NCI-H1048 (cell line): ENCODE measurements at regions not wholly inside any gene's neighbourhood (a gene's known extent, or its start where the extent isn't known, plus 50 kb on each side); places are given as distances from the start of the nearest gene placed in this dataset.

Experiments
- DNase-seq: peaks from one replicate; lab custom pipeline; 2025; lab: John Stamatoyannopoulos, UW

- DNase-seq: no peak
Measured at GRCh38 chr11:115848080-115848479, 343.9 kb upstream of the CADM1 start.

- DNase-seq: no peak
Measured at GRCh38 chr11:115845872-115846271, 341.7 kb upstream of the CADM1 start.

- no peak for DNase-seq
Measured at GRCh38 chr11:115843685-115844084, 339.5 kb upstream of the CADM1 start.

- no peak for DNase-seq
Measured at GRCh38 chr11:115843111-115843510, 338.9 kb upstream of the CADM1 start.

GRCh38 chr11:115820026-115820425, 315.8 kb upstream of the CADM1 start:
- DNase-seq: no peak

- no peak for DNase-seq
Measured at GRCh38 chr11:115819014-115819413, 314.8 kb upstream of the CADM1 start.

- no peak for DNase-seq
Measured at GRCh38 chr11:115817844-115818468, 313.7 kb upstream of the CADM1 start.

GRCh38 chr11:115808351-115808940, 304.2 kb upstream of the CADM1 start:
- no peak for DNase-seq

GRCh38 chr11:115806056-115806455, 301.8 kb upstream of the CADM1 start:
- DNase-seq: no peak

- DNase-seq: no peak
Measured at GRCh38 chr11:115803073-115803740, 299.0 kb upstream of the CADM1 start.

GRCh38 chr11:115802641-115803040, 298.4 kb upstream of the CADM1 start:
- DNase-seq: no peak

GRCh38 chr11:115792903-115793302, 288.7 kb upstream of the CADM1 start:
- no peak for DNase-seq

- DNase-seq: no peak
Measured at GRCh38 chr11:115787302-115787701, 283.1 kb upstream of the CADM1 start.

GRCh38 chr11:115784796-115785521, 280.7 kb upstream of the CADM1 start:
- DNase-seq: no peak

- peak; percentile 3 for DNase-seq
Measured at GRCh38 chr11:115780646-115781362, 276.6 kb upstream of the CADM1 start.

- no peak for DNase-seq
Measured at GRCh38 chr11:115778928-115779650, 274.9 kb upstream of the CADM1 start.

- DNase-seq: no peak
Measured at GRCh38 chr11:115776916-115777315, 272.7 kb upstream of the CADM1 start.

GRCh38 chr11:115775846-115776245, 271.6 kb upstream of the CADM1 start:
- no peak for DNase-seq

- DNase-seq: no peak
Measured at GRCh38 chr11:115774756-115775155, 270.5 kb upstream of the CADM1 start.

GRCh38 chr11:115769891-115770290, 265.7 kb upstream of the CADM1 start:
- DNase-seq: no peak

- no peak for DNase-seq
Measured at GRCh38 chr11:115767883-115768282, 263.7 kb upstream of the CADM1 start.
